GM23248 (cell line): ENCODE measurements at regions not wholly inside any gene's neighbourhood (a gene's known extent, or its start where the extent isn't known, plus 50 kb on each side); places are given as distances from the start of the nearest gene placed in this dataset.

Source experiments
- EZH2 ChIP-seq: fragments of 200-600 bp; sonication (generic); IDR thresholded peaks from 2 replicates; pipeline ENCODE4 v1.6.1; 2018; ENCODE audit warnings: antibody characterized with exemption, mild to moderate bottlenecking; ENCODE audit not compliant: insufficient read depth, poor library complexity, severe bottlenecking
- EZH2phosphoT487 ChIP-seq: fragments of 200-600 bp; sonication (generic); IDR thresholded peaks from 2 replicates; pipeline ENCODE4 v1.6.1; 2018; ENCODE audit warnings: antibody characterized with exemption, moderate library complexity, mild to moderate bottlenecking, low read depth; ENCODE audit not compliant: insufficient read depth

GRCh38 chr4:141840299-141840986 lies 204.1 kb downstream of the IL15 start:
- TF ChIP-seq EZH2phosphoT487 (no peak), EZH2 (no peak)
